NCI-H187 (cell line): ENCODE measurements at regions not wholly inside any gene's neighbourhood (a gene's known extent, or its start where the extent isn't known, plus 50 kb on each side); places are given as distances from the start of the nearest gene placed in this dataset.
"Not testable (repeated sequence)": the region's sequence is repeated elsewhere in the genome, so short reads cannot be mapped to it uniquely, and the experiment has no call there.

Experiments used
- DNase-seq, 2 experiments: peaks; one replicate each; lab custom pipeline; 2025; lab: John Stamatoyannopoulos, UW

- DNase-seq: no peak
Measured at GRCh38 chr3:170814822-170815221, 55.2 kb downstream of the RPL22L1 start.

GRCh38 chr3:170813266-170813665 lies 56.7 kb downstream of the RPL22L1 start:
- no peak for DNase-seq

- peak; percentile 53 to 70 for DNase-seq
Measured at GRCh38 chr3:170811928-170812591, 57.9 kb downstream of the RPL22L1 start.

GRCh38 chr3:170811515-170811914 lies 58.5 kb downstream of the RPL22L1 start:
- DNase-seq: no peak

- no peak for DNase-seq
Measured at GRCh38 chr3:170809975-170810357, 60.0 kb downstream of the RPL22L1 start.

- peak; percentile 18 to 31 for DNase-seq
Measured at GRCh38 chr3:170809007-170809974, 60.7 kb downstream of the RPL22L1 start.

- DNase-seq: no peak
Measured at GRCh38 chr3:170808041-170808440, 62.0 kb downstream of the RPL22L1 start.

GRCh38 chr3:170806676-170807075 lies 63.3 kb downstream of the RPL22L1 start:
- DNase-seq: no peak

- DNase-seq: no peak
Measured at GRCh38 chr3:170806141-170806540, 63.9 kb downstream of the RPL22L1 start.

- DNase-seq: not testable (repeated sequence)
Measured at GRCh38 chr3:170805296-170805695, 64.7 kb downstream of the RPL22L1 start.

- DNase-seq: not testable (repeated sequence)
Measured at GRCh38 chr3:170804634-170805033, 65.4 kb downstream of the RPL22L1 start.

- DNase-seq: no peak
Measured at GRCh38 chr3:170804078-170804477, 65.9 kb downstream of the RPL22L1 start.

- DNase-seq: no peak
Measured at GRCh38 chr3:170802164-170803151, 67.5 kb downstream of the RPL22L1 start.

- no peak for DNase-seq
Measured at GRCh38 chr3:170801597-170801996, 68.4 kb downstream of the RPL22L1 start.

- DNase-seq: not testable (repeated sequence)
Measured at GRCh38 chr3:170800275-170800674, 69.7 kb downstream of the RPL22L1 start.

- DNase-seq: no peak
Measured at GRCh38 chr3:170799009-170799408, 71.0 kb downstream of the RPL22L1 start.

- DNase-seq: no peak
Measured at GRCh38 chr3:170797685-170798084, 72.3 kb downstream of the RPL22L1 start.

- DNase-seq: no peak
Measured at GRCh38 chr3:170792471-170792870, 77.5 kb downstream of the RPL22L1 start.

- no peak for DNase-seq
Measured at GRCh38 chr3:170790647-170791046, 79.3 kb downstream of the RPL22L1 start.

GRCh38 chr3:170787464-170787863 lies 82.5 kb downstream of the RPL22L1 start:
- no peak for DNase-seq

GRCh38 chr3:170785454-170785853 lies 84.5 kb downstream of the RPL22L1 start:
- DNase-seq: no peak

- DNase-seq: no peak
Measured at GRCh38 chr3:170784406-170784805, 85.6 kb downstream of the RPL22L1 start.
